Trophoblast cell (in vitro differentiated cells and primary cell): ENCODE measurements at regions not wholly inside any gene's neighbourhood (a gene's known extent, or its start where the extent isn't known, plus 50 kb on each side); places are given as distances from the start of the nearest gene placed in this dataset.
"Not testable (repeated sequence)": the region's sequence is repeated elsewhere in the genome, so short reads cannot be mapped to it uniquely, and the experiment has no call there.

Experiments used
- DNase-seq, 2 donors: peaks; one replicate each; pipeline ENCODE4 v3.0.0-alpha.2; 2016
- H2AFZ ChIP-seq: 2 replicates; pipeline ENCODE4 v1.6.1; 2013; ENCODE audit warnings: low read length, moderate library complexity, mild to moderate bottlenecking; ENCODE audit not compliant: insufficient read depth, poor library complexity
- H2AK5ac ChIP-seq: 2 replicates; pipeline ENCODE4 v1.6.1; 2013; ENCODE audit warnings: mild to moderate bottlenecking, low read length
- H2BK120ac ChIP-seq: 2 replicates; pipeline ENCODE4 v1.6.1; 2013; ENCODE audit warnings: low read length, mild to moderate bottlenecking, moderate library complexity; ENCODE audit not compliant: insufficient read depth, poor library complexity
- H2BK12ac ChIP-seq: 2 replicates; pipeline ENCODE4 v1.6.1; 2013; ENCODE audit warnings: mild to moderate bottlenecking, low read length, moderate library complexity
- H2BK5ac ChIP-seq: 2 replicates; pipeline ENCODE4 v1.6.1; 2013; ENCODE audit warnings: low read length, low read depth, moderate library complexity, mild to moderate bottlenecking; ENCODE audit not compliant: poor library complexity
- H3K14ac ChIP-seq: 2 replicates; pipeline ENCODE4 v1.6.1; 2013; ENCODE audit warnings: mild to moderate bottlenecking, low read length
- H3K18ac ChIP-seq: 2 replicates; pipeline ENCODE4 v1.6.1; 2013; ENCODE audit warnings: mild to moderate bottlenecking, low read length
- H3K23ac ChIP-seq: 2 replicates; pipeline ENCODE4 v1.6.1; 2013; ENCODE audit warnings: low read length
- H3K27ac ChIP-seq: 2 replicates; pipeline ENCODE4 v1.5.1; 2013; ENCODE audit warnings: low read depth, mild to moderate bottlenecking, inconsistent platforms, low read length, moderate library complexity
- H3K27me3 ChIP-seq: 2 replicates; pipeline ENCODE4 v1.6.1; 2013; ENCODE audit warnings: inconsistent platforms, mild to moderate bottlenecking, low read length, moderate library complexity; ENCODE audit not compliant: insufficient read depth
- H3K36me3 ChIP-seq, 2 experiments: 1 replicate in 1 of 2; 2 replicates in 1 of 2; pipeline ENCODE4 v1.6.1; 2013; ENCODE audit warnings: low read length in 2 of 2, mild to moderate bottlenecking in 2 of 2, moderate library complexity in 1 of 2; ENCODE audit not compliant: insufficient read depth in 2 of 2, control insufficient read depth in 1 of 2
- H3K4ac ChIP-seq: 2 replicates; pipeline ENCODE4 v1.6.1; 2013; ENCODE audit warnings: low read depth, mild to moderate bottlenecking, low read length, moderate library complexity
- H3K4me1 ChIP-seq, 2 experiments: 1 replicate in 1 of 2; 2 replicates in 1 of 2; pipeline ENCODE4 v1.6.1; 2013; ENCODE audit warnings: low read length in 2 of 2, mild to moderate bottlenecking in 2 of 2, moderate library complexity in 1 of 2; ENCODE audit not compliant: insufficient read depth in 2 of 2, control insufficient read depth in 1 of 2
- H3K4me2 ChIP-seq: 2 replicates; pipeline ENCODE4 v1.6.1; 2013; ENCODE audit warnings: inconsistent platforms, mild to moderate bottlenecking, low read length, moderate library complexity
- H3K4me3 ChIP-seq: 2 replicates; pipeline ENCODE4 v1.5.1; 2013; ENCODE audit warnings: mild to moderate bottlenecking, low read depth, low read length, inconsistent platforms
- H3K79me1 ChIP-seq: one replicate; pipeline ENCODE4 v1.6.1; 2013; ENCODE audit warnings: low read length
- H3K79me2 ChIP-seq: 2 replicates; pipeline ENCODE4 v1.6.1; 2013; ENCODE audit warnings: low read length, mild to moderate bottlenecking; ENCODE audit not compliant: control insufficient read depth, insufficient read depth, poor library complexity
- H3K9ac ChIP-seq: 2 replicates; pipeline ENCODE4 v1.6.1; 2013; ENCODE audit warnings: mild to moderate bottlenecking, low read length
- H3K9me3 ChIP-seq: 2 replicates; pipeline ENCODE4 v1.6.1; 2013; ENCODE audit warnings: low read depth, mild to moderate bottlenecking, control low read depth, inconsistent platforms, low read length; ENCODE audit not compliant: insufficient read depth
- H4K12ac ChIP-seq: 2 replicates; pipeline ENCODE4 v1.6.1; 2013; ENCODE audit warnings: low read depth, mild to moderate bottlenecking, low read length, moderate library complexity
- H4K8ac ChIP-seq: 2 replicates; pipeline ENCODE4 v1.6.1; 2013; ENCODE audit warnings: low read depth, mild to moderate bottlenecking, low read length, moderate library complexity
- H4K91ac ChIP-seq: one replicate; pipeline ENCODE4 v1.6.1; 2013; ENCODE audit warnings: low read depth, mild to moderate bottlenecking, low read length, moderate library complexity
- whole genome bisulfite sequencing: extraction: QIAGEN DNeasy Blood & Tissue Kit; methylation state at CpG from one replicate; pipeline ENCODE4 v1.1.7; 2013; ENCODE audit warnings: missing lambda C conversion rate; ENCODE audit not compliant: insufficient read length, insufficient coverage; ENCODE audit errors: extremely low coverage; 5-methylcytosine and 5-hydroxymethylcytosine counted together

DNA sequence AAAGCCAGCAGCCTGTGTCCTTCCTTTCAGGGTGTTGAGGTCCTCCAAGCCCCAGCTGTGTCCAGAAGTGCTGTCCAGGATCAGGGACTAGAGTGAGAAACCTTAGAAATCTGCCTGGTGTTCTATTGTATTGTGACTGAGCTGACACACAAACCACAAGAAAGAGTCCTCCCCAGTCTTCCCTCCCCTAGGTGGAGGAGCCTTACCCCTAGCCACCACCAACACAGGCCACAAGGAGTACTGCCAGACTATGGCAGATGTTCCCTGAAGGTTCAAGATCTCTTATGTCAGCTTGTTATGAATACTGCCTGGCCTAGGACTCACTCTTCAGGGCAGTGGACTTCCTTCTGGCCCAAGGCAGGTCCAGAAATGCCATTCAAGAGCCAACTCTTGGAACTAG lies 514.1 kb upstream of the PITX2 start:
- Histone ChIP-seq H2BK120ac (no peak overlapping the region), H2BK5ac (no peak overlapping the region), H3K23ac (no peak overlapping the region), H4K12ac (no peak overlapping the region), H3K79me1 (no peaks in the 10 kb centered on the region), H3K9me3 (no peaks in the 10 kb centered on the region), H3K9ac (no peak overlapping the region), H4K8ac (no peak overlapping the region), H3K27ac (no peak overlapping the region), H3K14ac (no peak overlapping the region), H3K79me2 (no peaks in the 10 kb centered on the region), H3K4me3 (no peak overlapping the region), H4K91ac (no peak overlapping the region), H3K4me1 (no peaks in the 10 kb centered on the region), H2AFZ (no peak overlapping the region), H3K27me3 (no peaks in the 10 kb centered on the region), H3K4me2 (no peak overlapping the region), H2BK12ac (no peak overlapping the region), H3K4ac (no peak overlapping the region), H3K18ac (no peak overlapping the region), H3K36me3 (no peaks in the 10 kb centered on the region), H2AK5ac (no peak overlapping the region)
- DNase-seq, result no peak

DNA sequence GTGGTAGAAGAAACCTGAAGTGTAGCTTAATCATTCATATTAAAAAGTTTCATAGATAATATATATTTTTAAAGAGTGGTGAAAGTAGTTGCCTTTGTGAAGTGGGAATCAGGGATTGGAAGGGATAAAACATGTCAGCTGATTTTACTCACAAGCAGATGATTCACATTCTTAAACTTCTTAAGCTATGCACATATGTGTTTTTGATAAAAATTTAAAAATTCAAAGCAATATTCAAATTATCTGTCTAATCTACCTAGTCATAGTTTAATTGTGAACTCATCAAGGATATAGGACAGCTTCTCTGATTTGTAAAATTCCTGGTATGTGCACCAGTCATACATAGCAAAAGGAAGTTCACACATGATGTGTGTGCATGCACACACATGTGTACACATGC lies 520.6 kb upstream of the PITX2 start:
- DNase-seq, result no peak
- Histone ChIP-seq H3K27me3 (no peaks in the 10 kb centered on the region), H3K18ac (no peak overlapping the region), H2BK120ac (no peak overlapping the region), H3K9me3 (no peaks in the 10 kb centered on the region), H4K91ac (no peak overlapping the region), H2AFZ (no peak overlapping the region), H3K36me3 (no peaks in the 10 kb centered on the region), H3K4me1 (no peaks in the 10 kb centered on the region), H3K14ac (no peak overlapping the region), H3K27ac (no peak overlapping the region), H4K12ac (no peak overlapping the region), H3K4me3 (no peak overlapping the region), H3K79me1 (no peaks in the 10 kb centered on the region), H2BK12ac (no peak overlapping the region), H3K9ac (no peak overlapping the region), H2BK5ac (no peak overlapping the region), H3K79me2 (no peaks in the 10 kb centered on the region), H3K23ac (no peak overlapping the region), H2AK5ac (no peak overlapping the region), H4K8ac (no peak overlapping the region), H3K4me2 (no peak overlapping the region), H3K4ac (no peak overlapping the region)

DNA sequence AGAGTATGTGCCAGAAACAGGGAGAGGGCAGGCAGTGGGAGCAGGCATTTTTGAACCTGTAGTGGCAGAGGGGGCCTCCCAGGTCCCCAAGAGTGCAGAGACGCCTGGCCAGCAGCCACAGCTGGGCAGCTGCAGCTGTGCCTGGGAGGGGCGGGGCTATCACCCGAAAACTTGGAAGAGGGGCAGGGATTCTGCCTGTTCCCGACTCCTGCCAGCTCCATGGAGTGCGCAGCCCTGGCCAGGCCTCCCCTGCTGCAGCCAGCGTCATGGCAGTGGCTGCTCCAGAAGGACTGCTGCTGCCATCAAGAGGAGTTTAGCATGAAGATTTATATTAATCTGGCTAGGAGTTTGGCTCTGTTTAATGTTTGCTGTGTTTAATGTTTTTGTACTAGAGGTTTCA lies 532.1 kb upstream of the PITX2 start:
- no peak overlapping the region for H3K27ac ChIP-seq
- H2BK12ac ChIP-seq, result no peak overlapping the region
- H3K79me2 ChIP-seq, result no peaks in the 10 kb centered on the region
- H2AK5ac ChIP-seq, result no peak overlapping the region
- no CpG with 5 or more reads among the region's 6 CpGs for WGBS
- no peak overlapping the region for H4K12ac ChIP-seq
- H3K23ac ChIP-seq, result no peak overlapping the region
- no peak overlapping the region for H3K4me2 ChIP-seq
- H3K4me1 ChIP-seq, result no peaks in the 10 kb centered on the region
- H4K8ac ChIP-seq, result no peak overlapping the region
- no peak overlapping the region for H4K91ac ChIP-seq
- no peak overlapping the region for H2BK5ac ChIP-seq
- no peaks in the 10 kb centered on the region for H3K27me3 ChIP-seq
- H3K9ac ChIP-seq, result no peak overlapping the region
- H3K4me3 ChIP-seq, result no peak overlapping the region
- no peak overlapping the region for H2AFZ ChIP-seq
- no peak overlapping the region for H3K14ac ChIP-seq
- H2BK120ac ChIP-seq, result no peak overlapping the region
- no peaks in the 10 kb centered on the region for H3K36me3 ChIP-seq
- H3K18ac ChIP-seq, result no peak overlapping the region
- peaks cover 9% of the 10 kb centered on the region for H3K9me3 ChIP-seq
- H3K79me1 ChIP-seq, result no peaks in the 10 kb centered on the region
- DNase-seq, result no peak
- no peak overlapping the region for H3K4ac ChIP-seq

DNA sequence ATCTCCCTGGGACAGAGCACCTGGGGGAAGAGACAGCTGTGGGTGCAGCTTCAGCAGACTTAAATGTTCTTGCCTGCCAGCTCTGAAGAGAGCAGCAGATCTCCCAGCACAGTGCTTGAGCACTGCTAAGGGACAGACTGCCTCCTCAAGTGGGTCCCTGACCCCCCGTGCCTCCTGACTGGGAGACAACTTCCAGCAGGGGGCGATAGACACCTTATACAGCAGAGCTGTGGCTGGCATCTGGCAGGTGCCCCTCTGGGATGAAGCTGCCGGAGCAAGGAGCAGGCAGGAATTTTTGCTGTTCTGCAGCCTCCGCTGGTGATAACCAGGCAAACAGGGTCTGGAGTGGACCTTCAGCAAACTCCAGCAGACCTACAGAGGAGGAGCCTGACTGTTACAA lies 541.7 kb upstream of the PITX2 start:
- H3K9ac ChIP-seq, H3K79me1 ChIP-seq, H3K14ac ChIP-seq, H3K23ac ChIP-seq, H2AFZ ChIP-seq, H3K4ac ChIP-seq, H3K4me3 ChIP-seq, H2BK120ac ChIP-seq, H2AK5ac ChIP-seq, H3K27me3 ChIP-seq, H3K27ac ChIP-seq, H3K9me3 ChIP-seq, H3K4me2 ChIP-seq, H3K79me2 ChIP-seq, H3K18ac ChIP-seq, H2BK5ac ChIP-seq, H3K4me1 ChIP-seq, DNase-seq, H4K8ac ChIP-seq, H4K12ac ChIP-seq, H4K91ac ChIP-seq, H3K36me3 ChIP-seq, H2BK12ac ChIP-seq: not testable (repeated sequence)
- WGBS, result no CpG with 5 or more reads among the region's 4 CpGs

DNA sequence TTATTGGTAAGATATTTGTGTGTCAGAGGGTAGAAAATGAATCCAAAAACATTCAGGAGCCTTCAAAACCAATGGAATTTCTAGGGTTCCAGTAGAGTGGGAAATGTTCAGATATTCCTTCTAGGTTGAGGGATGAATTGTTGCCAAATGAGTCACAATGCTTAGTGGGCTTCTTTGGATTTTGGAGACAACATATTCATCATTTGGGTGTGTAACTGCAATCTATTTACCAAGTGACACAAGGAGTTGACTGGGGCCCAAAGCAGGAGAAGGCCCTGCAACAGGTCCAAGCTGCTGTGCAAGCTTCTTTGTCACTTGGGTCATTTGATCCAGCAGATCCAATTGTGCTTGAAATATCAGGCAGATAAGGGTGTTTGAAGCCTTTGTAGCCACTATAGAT lies 551.5 kb upstream of the PITX2 start:
- Histone ChIP-seq H3K4ac (no peak overlapping the region), H3K9ac (no peak overlapping the region), H3K27me3 (no peaks in the 10 kb centered on the region), H2BK120ac (no peak overlapping the region), H2BK12ac (no peak overlapping the region), H3K36me3 (no peaks in the 10 kb centered on the region), H3K18ac (no peak overlapping the region), H4K91ac (no peak overlapping the region), H4K8ac (no peak overlapping the region), H2BK5ac (no peak overlapping the region), H3K79me2 (no peaks in the 10 kb centered on the region), H3K4me2 (no peak overlapping the region), H2AFZ (no peak overlapping the region), H3K23ac (no peak overlapping the region), H4K12ac (no peak overlapping the region), H3K14ac (no peak overlapping the region), H2AK5ac (no peak overlapping the region), H3K4me3 (no peak overlapping the region), H3K27ac (no peak overlapping the region), H3K79me1 (no peaks in the 10 kb centered on the region), H3K9me3 (no peaks in the 10 kb centered on the region), H3K4me1 (no peaks in the 10 kb centered on the region)
- DNase-seq, result no peak
